ENCODE measurements at regions not wholly inside any gene's neighbourhood (a gene's known extent, or its start where the extent isn't known, plus 50 kb on each side); places are given as distances from the start of the nearest gene placed in this dataset.

GRCh38 chr2:228377533-228377932 is 196.0 kb upstream of the SPHKAP start:
- ChIA-PET CTCF (no interaction called here), POLR2A (no interaction called here)
- no peak for TF ChIP-seq GATA2 (IDR thresholded peaks at IDR 0.05; ENCODE audit: insufficient read depth, insufficient read length, low read depth, low read length)
- no peak for TF ChIP-seq MAX (IDR thresholded peaks at IDR 0.05; ENCODE audit: insufficient read depth, insufficient read length)
- TF ChIP-seq FOS (IDR thresholded peaks at IDR 0.05; ENCODE audit: borderline replicate concordance, insufficient read depth, low read length), result no peak
- TF ChIP-seq CTCF (IDR thresholded peaks at IDR 0.05; ENCODE audit: extremely low read depth in 1 of 2, insufficient read depth in 1 of 2, low read depth in 1 of 2, low read length in 2 of 2), result no peak
- no peak for TF ChIP-seq POLR2AphosphoS5 (IDR thresholded peaks at IDR 0.05; ENCODE audit: insufficient read depth, low read depth, low read length)
- TF ChIP-seq POLR2A (IDR thresholded peaks at IDR 0.05; ENCODE audit: low read depth, low read length), result no peak
- no peak for TF ChIP-seq JUN (IDR thresholded peaks at IDR 0.05; ENCODE audit: borderline replicate concordance, insufficient read depth, insufficient read length, low read depth)
- no peak for TF ChIP-seq EZH2 (IDR thresholded peaks at IDR 0.05; ENCODE audit: borderline replicate concordance, low read depth, low read length, severe bottlenecking)
- no peak for TF ChIP-seq MYC (IDR thresholded peaks at IDR 0.05; ENCODE audit: low read depth, low read length)
- Histone ChIP-seq H4K20me1 (replicated peaks; ENCODE audit: control insufficient read depth, extremely low read depth, insufficient read depth, low read length) (no peaks in the 10 kb centered on the region), H3K9me1 (replicated peaks; ENCODE audit: control insufficient read depth, extremely low read depth, insufficient read depth, low read length) (no peaks in the 10 kb centered on the region), H3K27me3 (ENCODE audit: control insufficient read depth in 2 of 2, insufficient read depth in 2 of 2, low read length in 2 of 2) (no peaks in the 10 kb centered on the region), H3K4me1 (ENCODE audit: control insufficient read depth, extremely low read depth, insufficient read depth, low read length) (no peaks in the 10 kb centered on the region), H3K79me2 (ENCODE audit: control insufficient read depth, insufficient read depth, low read length) (no peaks in the 10 kb centered on the region), H2AFZ (ENCODE audit: low read depth, low read length) (no peak overlapping the region), H3K9ac (replicated peaks; ENCODE audit: extremely low read depth, insufficient read depth, low read length) (no peak overlapping the region), H3K36me3 (ENCODE audit: control insufficient read depth in 2 of 2, extremely low read depth in 1 of 2, insufficient read depth in 2 of 2, low read length in 2 of 2) (no peaks in the 10 kb centered on the region), H3K27ac (ENCODE audit: insufficient read depth, low read depth, low read length) (no peak overlapping the region), H3K4me3 (replicated peaks in 1 of 3; ENCODE audit: insufficient read depth in 1 of 3, low read depth in 1 of 3, low read length in 3 of 3) (no peak overlapping the region), H3K4me2 (ENCODE audit: insufficient read depth, low read length) (no peak overlapping the region), H3K9me3 (replicated peaks; ENCODE audit: control insufficient read depth, insufficient read depth, low read length) (peaks cover 9% of the 10 kb centered on the region)
- intact Hi-C loops (cut with micrococcal nuclease) (no loop called here), dilution Hi-C loops (cut with MboI; ENCODE audit: extremely low pct_ligation_motif_present, low sequenced_read_pairs) (no loop called here)
- BruUV-seq (replicated peaks), result no TSS peak
- DNase-seq (ENCODE audit: low read depth, low spot score), result no peak
- no peak for FAIRE-seq

Data from endothelial cell of umbilical vein (primary cell).